PC-9 (cell line): ENCODE measurements at regions not wholly inside any gene's neighbourhood (a gene's known extent, or its start where the extent isn't known, plus 50 kb on each side); places are given as distances from the start of the nearest gene placed in this dataset.

Source experiments
- BruUV-seq: library from RNA; stranded (reverse); fragments of 400-500 nt; replicated peaks from 2 replicates; lab custom pipeline; 2021; lab: Mats Ljungman, UMichigan
- CTCF ChIA-PET: fragments of 300-600 bp; sonication (Branson Sonifier 250); formaldehyde crosslinking; loops from one replicate; lab custom pipeline; 2022; ENCODE audit warnings: antibody characterized with exemption; lab: Charles Lee
- POLR2A ChIA-PET: fragments of 300-600 bp; sonication (Branson Sonifier 250); formaldehyde crosslinking; loops from one replicate; lab custom pipeline; 2022; ENCODE audit warnings: antibody characterized with exemption; ENCODE audit not compliant: unreplicated experiment; lab: Charles Lee
- DNase-seq, 2 experiments: peaks; one replicate each; pipeline versions ENCODE4 v3.0.0 to v3.0.0-alpha.2; 2015 to 2022; ENCODE audit warnings: mixed read lengths in 1 of 2
- H2AFZ ChIP-seq: fragments of 200-600 bp; sonication (generic); 2 replicates; pipeline ENCODE4 v1.8.1; 2017; ENCODE audit warnings: antibody characterized with exemption
- H3F3A ChIP-seq: fragments of 200-600 bp; sonication (generic); 2 replicates; pipeline ENCODE4 v1.8.1; 2017; ENCODE audit warnings: antibody characterized with exemption, mild to moderate bottlenecking, low read depth; ENCODE audit not compliant: insufficient read depth
- H3K27ac ChIP-seq: fragments of 200-600 bp; sonication (generic); 2 replicates; pipeline ENCODE4 v1.6.1; 2016; ENCODE audit warnings: mixed run types
- H3K27me3 ChIP-seq: fragments of 200-600 bp; sonication (generic); 2 replicates; pipeline ENCODE4 v1.6.1; 2016; ENCODE audit warnings: low read depth, mixed run types; ENCODE audit not compliant: insufficient read depth
- H3K36me3 ChIP-seq: fragments of 200-600 bp; sonication (generic); 2 replicates; pipeline ENCODE4 v1.6.1; 2016; ENCODE audit warnings: low read depth, mixed run types
- H3K4me1 ChIP-seq: fragments of 200-600 bp; sonication (generic); replicated peaks from 2 replicates; pipeline ENCODE4 v1.6.1; 2016; ENCODE audit warnings: mixed run types; ENCODE audit not compliant: insufficient read depth
- H3K4me2 ChIP-seq: fragments of 200-600 bp; sonication (generic); 2 replicates; pipeline ENCODE4 v1.6.1; 2017; ENCODE audit warnings: mixed run types
- H3K4me3 ChIP-seq: fragments of 200-600 bp; sonication (generic); 2 replicates; pipeline ENCODE4 v1.6.1; 2016; ENCODE audit warnings: mixed run types
- H3K79me2 ChIP-seq: fragments of 200-600 bp; sonication (generic); 2 replicates; pipeline ENCODE4 v1.6.1; 2017; ENCODE audit warnings: low read depth, mixed run types
- H3K9me2 ChIP-seq: fragments of 200-600 bp; sonication (generic); 2 replicates; pipeline ENCODE4 v1.8.1; 2017; ENCODE audit warnings: mild to moderate bottlenecking; ENCODE audit not compliant: insufficient read depth
- H3K9me3 ChIP-seq: fragments of 200-600 bp; sonication (generic); 2 replicates; pipeline ENCODE4 v1.8.1; 2016; ENCODE audit warnings: low read depth; ENCODE audit not compliant: insufficient read depth
- H4K20me1 ChIP-seq: fragments of 200-600 bp; sonication (generic); 2 replicates; pipeline ENCODE4 v1.8.1; 2017; ENCODE audit not compliant: insufficient read depth
- CTCF ChIP-seq: fragments of 200-600 bp; sonication (generic); conservative IDR thresholded peaks from 2 replicates; pipeline ENCODE4 v1.6.1; 2017; ENCODE audit warnings: mixed run types, antibody characterized with exemption, mild to moderate bottlenecking, moderate library complexity
- EZH2 ChIP-seq: fragments of 200-600 bp; sonication (generic); IDR thresholded peaks from 2 replicates; pipeline ENCODE4 v1.8.0; 2017; ENCODE audit warnings: antibody characterized with exemption, low read depth
- intact Hi-C: fragments of 100-400 bp; cut with micrococcal nuclease; formaldehyde crosslinking; loops from one replicate; pipeline ENCODE4 v1.10.0; 2022; ENCODE audit not compliant: unreplicated experiment

- H3K79me2 ChIP-seq: no peaks in the 10 kb centered on the region
- H3K4me1 ChIP-seq: peaks cover 41% of the 10 kb centered on the region
- H3K9me3 ChIP-seq: no peaks in the 10 kb centered on the region; the same call in 1 of the 2 replicates
- POLR2A ChIA-PET: interaction anchor here (0.7 kb wide), 1 partner anchor 171 kb away, joined by 3 read pairs; no protein-coding TSS in a partner anchor
- no peak overlapping the region for H3K27ac ChIP-seq
- H3F3A ChIP-seq: peaks cover 22% of the 10 kb centered on the region; the same call in 1 of the 2 replicates
- no peaks in the 10 kb centered on the region for H3K27me3 ChIP-seq
- no peaks in the 10 kb centered on the region for H4K20me1 ChIP-seq
- DNase-seq: no peak
- no peak for TF ChIP-seq CTCF
- no peak for TF ChIP-seq EZH2
- no peaks in the 10 kb centered on the region for H3K36me3 ChIP-seq
- CTCF ChIA-PET: interaction anchor here (0.5 to 0.6 kb wide), 2 partner anchors 108 to 173 kb away, joined by 3 read pairs; no protein-coding TSS in a partner anchor
- no TSS peak for BruUV-seq
- no peak overlapping the region for H3K4me2 ChIP-seq
- intact Hi-C loops: loop anchor here (5.0 to 10.0 kb wide), 2 partner anchors 62 to 226 kb away; no protein-coding TSS in a partner anchor
- no peak overlapping the region for H2AFZ ChIP-seq
- H3K4me3 ChIP-seq: no peak overlapping the region
- no peaks in the 10 kb centered on the region for H3K9me2 ChIP-seq
Measured at GRCh38 chr5:68459093-68459809, 243.7 kb downstream of the PIK3R1 start.

- H3K79me2 ChIP-seq: no peaks in the 10 kb centered on the region
- no peaks in the 10 kb centered on the region for H4K20me1 ChIP-seq
- H3K36me3 ChIP-seq: no peaks in the 10 kb centered on the region
- POLR2A ChIA-PET: no interaction called here
- H3K4me1 ChIP-seq: peaks cover 41% of the 10 kb centered on the region
- no TSS peak for BruUV-seq
- no peaks in the 10 kb centered on the region for H3K9me2 ChIP-seq
- no peak overlapping the region for H2AFZ ChIP-seq
- no peak for TF ChIP-seq CTCF
- H3K27me3 ChIP-seq: no peaks in the 10 kb centered on the region
- no peak overlapping the region for H3K4me2 ChIP-seq
- H3K27ac ChIP-seq: no peak overlapping the region
- peaks cover 23% of the 10 kb centered on the region; the same call in 1 of the 2 replicates for H3F3A ChIP-seq
- no peak overlapping the region for H3K4me3 ChIP-seq
- no peak for DNase-seq
- intact Hi-C loops: loop anchor here (1.0 to 10.0 kb wide), 3 partner anchors 62 to 225 kb away; no protein-coding TSS in a partner anchor
- no peaks in the 10 kb centered on the region for H3K9me3 ChIP-seq
- CTCF ChIA-PET: no interaction called here
Measured at GRCh38 chr5:68459810-68460139, 244.2 kb downstream of the PIK3R1 start.

GRCh38 chr5:68460147-68460798, 244.7 kb downstream of the PIK3R1 start:
- H3K9me2 ChIP-seq: no peaks in the 10 kb centered on the region
- peak; percentile 13 to 57 for DNase-seq
- no peaks in the 10 kb centered on the region for H3K9me3 ChIP-seq
- peaks cover 36% of the 10 kb centered on the region for H3K4me1 ChIP-seq
- TF ChIP-seq CTCF: peak; percentile 77
- no peak for TF ChIP-seq EZH2
- no peak overlapping the region for H3K4me3 ChIP-seq
- H3K27me3 ChIP-seq: no peaks in the 10 kb centered on the region
- no peak overlapping the region for H3K27ac ChIP-seq
- no peaks in the 10 kb centered on the region for H3K79me2 ChIP-seq
- no TSS peak for BruUV-seq
- intact Hi-C loops: loop anchor here (1.0 kb wide), 1 partner anchor 174 kb away; no protein-coding TSS in a partner anchor
- no peak overlapping the region for H2AFZ ChIP-seq
- no peaks in the 10 kb centered on the region for H3K36me3 ChIP-seq
- no peaks in the 10 kb centered on the region for H4K20me1 ChIP-seq
- no peak overlapping the region for H3K4me2 ChIP-seq
- CTCF ChIA-PET: interaction anchor here (0.8 kb wide), 1 partner anchor 173 kb away, joined by 3 read pairs; no protein-coding TSS in a partner anchor
- peaks cover 23% of the 10 kb centered on the region; the same call in 1 of the 2 replicates for H3F3A ChIP-seq
- POLR2A ChIA-PET: no interaction called here
